HG03565 (cell line): ENCODE measurements at regions not wholly inside any gene's neighbourhood (a gene's known extent, or its start where the extent isn't known, plus 50 kb on each side); places are given as distances from the start of the nearest gene placed in this dataset.
"Not testable (repeated sequence)": the region's sequence is repeated elsewhere in the genome, so short reads cannot be mapped to it uniquely, and the experiment has no call there.

Experiments used
- ATAC-seq: cut with Tn5 transposase; IDR thresholded peaks from one replicate; pipeline ENCODE4 v1.9.1; 2021; ENCODE audit warnings: mild to moderate bottlenecking, moderate library complexity; ENCODE audit not compliant: unreplicated experiment

DNA sequence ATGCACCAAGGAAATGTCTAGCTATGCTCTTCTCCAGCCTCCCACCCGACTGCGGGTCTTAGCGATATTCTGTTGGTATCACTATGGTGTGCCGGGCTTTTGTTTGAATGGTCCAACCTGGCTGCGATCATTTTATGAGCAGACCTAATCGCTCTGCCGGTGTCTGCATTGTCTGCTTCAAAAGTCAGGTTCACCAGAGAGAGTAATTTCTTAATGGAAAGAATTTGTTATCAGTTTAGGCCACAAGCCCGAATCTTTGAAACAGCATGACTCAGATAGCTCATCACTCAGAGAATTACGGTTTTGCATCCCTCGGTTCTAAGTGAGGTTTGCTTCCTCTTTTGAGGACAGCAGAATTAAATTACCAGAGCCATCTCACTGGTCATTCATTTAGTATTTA is 521.0 kb upstream of the ARID1B start:
- no peak for ATAC-seq

DNA sequence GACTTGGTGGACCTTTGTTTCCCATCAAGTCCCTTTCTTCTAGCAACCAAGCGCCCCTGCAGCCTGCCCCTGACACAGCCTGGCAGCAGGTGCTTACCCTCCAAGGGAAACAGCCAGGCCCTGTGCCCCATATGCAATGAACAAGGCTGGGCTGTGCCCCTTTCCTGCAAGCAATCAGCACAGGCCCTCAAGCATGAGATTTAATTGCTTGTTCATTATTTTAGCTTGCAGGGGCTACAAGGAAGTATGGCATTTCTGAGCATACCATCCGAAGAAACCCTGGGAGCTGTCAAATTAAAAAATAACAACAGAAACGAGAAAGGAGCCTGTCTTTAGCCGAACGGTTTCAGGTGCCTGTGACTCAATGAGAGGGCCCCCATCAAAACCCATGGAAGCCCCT is 522.9 kb upstream of the ARID1B start:
- no peak for ATAC-seq

DNA sequence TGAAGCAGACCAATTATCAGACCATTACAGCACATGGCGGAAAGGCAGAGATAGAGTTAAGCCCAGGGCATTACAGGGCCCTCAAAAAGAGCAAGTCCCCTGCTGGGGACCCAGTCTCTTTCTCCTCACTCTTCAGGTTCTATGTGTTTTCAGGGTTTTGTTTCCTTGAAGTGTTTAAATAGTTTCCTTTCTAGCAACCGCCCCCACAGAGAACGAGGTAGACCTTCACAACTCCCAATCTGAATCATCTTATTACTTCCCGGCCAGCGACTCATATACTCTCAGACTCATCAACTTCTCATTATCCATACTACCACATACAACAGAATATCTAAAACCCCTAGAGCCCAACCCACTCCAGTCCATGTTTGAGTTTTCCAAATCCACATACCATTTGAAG is 526.6 kb upstream of the ARID1B start:
- ATAC-seq = no peak

GRCh38 chr6:156242206-156242605 is 535.0 kb upstream of the ARID1B start:
- no peak for ATAC-seq

- ATAC-seq = no peak
These were observed 546.0 kb upstream of the ARID1B start for GRCh38 chr6:156231026-156231765.

GRCh38 chr6:156219973-156220372 is 557.2 kb upstream of the ARID1B start:
- ATAC-seq = no peak

- ATAC-seq = no peak
These were observed 571.5 kb upstream of the ARID1B start for GRCh38 chr6:156205678-156206077.

- ATAC-seq = no peak
These were observed 578.0 kb upstream of the ARID1B start for GRCh38 chr6:156199182-156199581.

GRCh38 chr6:156197513-156197912 is 579.7 kb upstream of the ARID1B start:
- no peak for ATAC-seq

GRCh38 chr6:156194981-156195380 is 582.2 kb upstream of the ARID1B start:
- ATAC-seq = no peak

DNA sequence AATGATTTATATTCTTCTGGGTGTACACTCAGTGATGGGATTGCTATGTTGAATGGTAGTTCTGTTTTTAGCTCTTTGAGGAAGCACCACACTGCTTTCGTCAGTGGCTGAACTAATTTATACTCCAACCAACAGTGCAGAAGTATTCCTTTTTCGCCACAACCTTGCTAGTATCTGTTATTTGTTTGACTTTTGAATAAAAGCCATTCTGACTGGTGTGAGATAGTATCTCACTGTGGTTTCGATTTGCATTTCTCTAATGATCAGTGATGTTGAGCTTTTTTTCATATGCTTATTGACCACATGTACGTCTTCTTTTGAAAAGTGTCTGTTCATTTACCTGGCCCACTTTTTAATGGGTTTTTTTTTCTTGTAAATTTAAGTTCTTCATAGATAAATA is 583.8 kb upstream of the ARID1B start:
- ATAC-seq = no peak

DNA sequence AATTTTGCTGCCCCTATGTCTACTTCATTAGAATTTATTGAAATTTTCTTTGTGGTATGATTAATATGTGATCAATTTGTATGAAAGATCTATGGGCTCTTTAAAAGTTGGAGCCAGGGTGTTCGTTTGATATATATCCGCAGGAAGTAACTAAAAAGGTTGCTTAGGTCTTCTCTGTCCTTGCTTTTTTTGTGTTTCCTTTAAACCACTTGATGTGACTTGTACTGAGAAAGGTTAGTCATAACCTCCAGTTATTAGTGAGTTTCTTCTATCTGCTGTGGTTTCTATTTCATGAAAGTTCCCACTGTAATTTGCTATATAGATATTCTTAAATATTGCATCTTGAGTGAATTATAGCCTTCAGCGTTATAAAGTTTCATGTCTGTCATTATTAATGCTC is 585.3 kb upstream of the ARID1B start:
- ATAC-seq = peak; percentile 90

GRCh38 chr6:156191390-156191789 is 585.8 kb upstream of the ARID1B start:
- not testable (repeated sequence) for ATAC-seq

DNA sequence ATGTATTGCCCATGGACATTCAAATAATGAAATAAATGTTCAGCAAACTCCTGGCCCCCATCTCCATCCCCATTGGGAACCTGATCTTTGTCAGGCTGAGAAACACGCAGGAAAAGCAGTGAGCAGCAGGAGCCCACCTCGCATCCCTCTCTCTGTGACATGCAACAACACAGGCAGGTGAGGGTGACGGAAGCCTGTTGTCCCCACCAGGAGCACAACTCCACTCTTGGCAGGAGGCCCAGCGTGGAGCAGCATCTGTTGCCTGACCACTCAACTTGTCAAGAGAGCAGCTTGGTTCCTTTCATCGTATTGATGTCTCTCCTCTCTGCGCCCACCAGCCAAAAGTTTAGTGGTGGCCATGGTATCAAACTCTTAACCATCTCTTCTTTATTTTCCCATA is 586.9 kb upstream of the ARID1B start:
- no peak for ATAC-seq

- no peak for ATAC-seq
These were observed 587.5 kb upstream of the ARID1B start for GRCh38 chr6:156189714-156190113.

DNA sequence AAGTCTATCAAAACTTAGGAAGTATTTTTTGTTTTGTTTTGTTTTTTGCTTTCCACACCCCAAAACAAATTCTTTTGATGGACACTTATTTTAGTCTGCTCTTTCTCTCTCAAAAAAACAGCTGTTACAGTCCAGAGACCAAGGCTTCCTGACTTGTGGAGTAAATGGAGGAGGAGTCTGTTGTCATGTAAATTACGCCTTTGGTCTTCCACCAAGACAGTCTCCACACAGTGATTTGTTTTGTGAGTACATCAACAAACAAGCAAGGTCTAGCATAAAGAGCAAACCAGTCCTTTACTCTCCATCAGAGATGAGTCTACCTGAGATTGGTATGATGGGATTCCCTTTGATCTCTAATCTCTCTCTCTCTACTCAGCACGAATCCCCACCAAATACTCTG is 588.0 kb upstream of the ARID1B start:
- ATAC-seq = no peak

DNA sequence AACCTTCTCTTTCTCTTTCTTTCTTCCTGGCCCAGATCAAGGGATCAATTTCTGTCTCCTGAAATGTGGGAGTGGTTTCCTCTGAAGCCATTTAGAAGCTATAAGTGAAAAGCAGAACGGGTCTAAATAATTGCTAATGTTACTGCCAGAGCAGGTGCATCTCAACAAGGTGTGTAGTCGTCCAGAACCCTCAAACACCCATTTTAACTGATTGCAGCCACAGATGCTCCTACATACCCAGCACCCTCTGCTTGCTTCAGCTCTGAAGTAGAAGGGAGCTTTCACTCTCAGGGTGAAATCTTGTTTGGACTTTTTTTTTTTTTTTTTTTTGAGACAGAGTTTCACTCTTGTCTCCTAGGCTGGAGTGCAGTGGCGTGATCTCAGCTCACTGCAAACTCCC is 592.1 kb upstream of the ARID1B start:
- ATAC-seq = no peak

GRCh38 chr6:156183678-156184077 is 593.5 kb upstream of the ARID1B start:
- ATAC-seq = no peak

DNA sequence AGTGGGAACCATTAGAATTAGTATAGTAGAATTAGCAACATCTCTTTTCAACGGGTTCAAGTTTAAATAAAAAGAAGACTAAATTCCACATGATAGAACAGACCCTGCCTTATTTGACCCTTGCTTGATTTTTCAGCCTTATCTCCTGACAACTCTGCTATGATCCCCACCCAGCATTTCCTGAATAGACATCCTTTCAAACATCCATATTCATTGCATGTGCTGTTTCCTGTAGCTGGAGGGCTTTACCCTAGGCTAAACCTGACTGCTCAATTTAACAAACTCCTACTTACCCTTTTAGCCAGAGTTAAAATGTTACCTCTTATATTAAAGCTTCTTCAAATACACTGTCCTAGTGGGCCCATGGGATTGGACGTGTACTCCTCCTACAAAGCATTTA is 594.8 kb upstream of the ARID1B start:
- no peak for ATAC-seq

DNA sequence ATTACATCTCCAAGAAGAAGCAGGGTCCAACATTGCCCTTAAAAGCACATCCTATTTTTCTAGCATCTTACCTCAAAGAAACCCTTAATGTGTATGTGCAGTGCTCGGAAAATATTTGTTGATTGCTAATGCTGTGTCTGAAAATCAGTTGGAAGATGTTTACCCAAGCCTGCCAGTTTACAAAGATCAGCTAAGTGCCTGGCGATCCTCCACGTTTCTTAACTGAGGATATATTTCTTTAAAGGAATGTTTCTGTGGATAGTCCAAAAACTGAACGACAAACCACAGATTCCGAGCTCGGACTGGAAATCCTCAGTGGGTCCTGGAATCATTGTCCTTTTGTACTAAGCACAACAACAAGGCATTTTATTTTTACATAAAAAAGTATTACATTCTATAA is 595.7 kb upstream of the ARID1B start:
- no peak for ATAC-seq

DNA sequence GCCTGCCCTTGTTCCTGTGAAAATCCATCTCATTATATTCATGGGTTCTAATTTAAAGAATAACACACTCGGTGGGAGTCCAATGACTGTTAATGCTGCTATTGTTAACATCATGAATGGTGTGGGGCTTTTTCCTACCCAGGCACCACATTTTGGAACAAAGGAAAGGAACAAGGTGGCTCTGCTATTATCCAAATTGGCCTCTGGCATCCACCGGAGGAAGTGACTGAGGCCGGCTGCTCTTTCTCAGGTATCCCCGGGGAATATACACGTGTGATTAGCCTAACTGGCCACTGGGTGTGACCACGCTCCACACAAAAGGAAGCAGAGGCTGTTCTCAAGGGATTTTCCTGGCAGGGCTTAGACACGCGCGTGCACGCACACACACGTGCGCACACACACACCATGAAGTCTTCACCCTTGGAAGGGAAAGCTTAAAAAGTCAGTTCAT is 601.2 kb upstream of the ARID1B start:
- ATAC-seq = no peak

- ATAC-seq = no peak
These were observed 601.7 kb upstream of the ARID1B start for GRCh38 chr6:156175433-156175832.
